Loucy (cell line): ENCODE measurements at regions not wholly inside any gene's neighbourhood (a gene's known extent, or its start where the extent isn't known, plus 50 kb on each side); places are given as distances from the start of the nearest gene placed in this dataset.

Experiments used
- H2AFZ ChIP-seq: fragments of 200-600 bp; sonication (generic); 2 replicates; pipeline ENCODE4 v1.6.0; 2016; ENCODE audit warnings: antibody characterized with exemption, mild to moderate bottlenecking, low read length, moderate library complexity
- H3F3A ChIP-seq: fragments of 200-600 bp; 2 replicates; pipeline ENCODE4 v1.6.0; 2016; ENCODE audit warnings: antibody characterized with exemption, low read depth, mild to moderate bottlenecking
- H3K27me3 ChIP-seq: fragments of 200-600 bp; sonication (generic); 2 replicates; pipeline ENCODE4 v1.6.1; 2014; ENCODE audit warnings: low read length, mild to moderate bottlenecking; ENCODE audit not compliant: insufficient read depth, poor library complexity, severe bottlenecking
- H3K36me3 ChIP-seq: fragments of 200-600 bp; sonication (generic); 2 replicates; pipeline ENCODE4 v1.6.1; 2016; ENCODE audit warnings: low read length; ENCODE audit not compliant: insufficient read depth
- H3K4me1 ChIP-seq: fragments of 200-600 bp; sonication (generic); 2 replicates; pipeline ENCODE4 v1.5.1; 2014; ENCODE audit warnings: low read length, mild to moderate bottlenecking; ENCODE audit not compliant: insufficient read depth, poor library complexity, severe bottlenecking
- H3K4me2 ChIP-seq: fragments of 200-600 bp; sonication (generic); 2 replicates; pipeline ENCODE4 v1.6.0; 2014; ENCODE audit warnings: antibody characterized with exemption, low read length, low read depth, mild to moderate bottlenecking; ENCODE audit not compliant: poor library complexity, severe bottlenecking
- H3K4me3 ChIP-seq: fragments of 200-600 bp; sonication (generic); 2 replicates; pipeline ENCODE4 v1.5.1; 2014; ENCODE audit warnings: low read length, mild to moderate bottlenecking, mixed read lengths; ENCODE audit not compliant: poor library complexity, severe bottlenecking
- H3K79me2 ChIP-seq: fragments of 200-600 bp; sonication (generic); 2 replicates; pipeline ENCODE4 v1.6.1; 2014; ENCODE audit warnings: low read length; ENCODE audit not compliant: insufficient read depth
- H3K9ac ChIP-seq: fragments of 200-600 bp; sonication (generic); 2 replicates; pipeline ENCODE4 v1.6.0; 2014; ENCODE audit warnings: mild to moderate bottlenecking, low read depth, low read length, moderate library complexity; ENCODE audit not compliant: poor library complexity, severe bottlenecking
- H3K9me2 ChIP-seq: fragments of 200-600 bp; sonication (generic); replicated peaks from 2 replicates; pipeline ENCODE4 v1.6.1; 2016; ENCODE audit warnings: low read depth, low read length, mixed read lengths
- H3K9me3 ChIP-seq: fragments of 200-600 bp; sonication (generic); 2 replicates; pipeline ENCODE4 v1.6.1; 2014; ENCODE audit warnings: mild to moderate bottlenecking, antibody characterized with exemption, low read length, low read depth; ENCODE audit not compliant: insufficient read depth
- H4K20me1 ChIP-seq: fragments of 200-600 bp; sonication (generic); 2 replicates; pipeline ENCODE4 v1.6.0; 2014; ENCODE audit warnings: antibody characterized with exemption, low read length, mild to moderate bottlenecking; ENCODE audit not compliant: insufficient read depth, poor library complexity, severe bottlenecking
- CTCF ChIP-seq: fragments of 200-600 bp; sonication (generic); conservative IDR thresholded peaks from 2 replicates; pipeline ENCODE4 v1.5.1; 2014; ENCODE audit warnings: mild to moderate bottlenecking, antibody characterized with exemption, low read length
- EZH2phosphoT487 ChIP-seq: fragments of 200-600 bp; IDR thresholded peaks from 2 replicates; pipeline ENCODE4 v1.6.1; 2018; ENCODE audit warnings: antibody characterized with exemption, mild to moderate bottlenecking, moderate library complexity, borderline replicate concordance

- H3K4me3 ChIP-seq = no peak overlapping the region
These were observed 335.5 kb downstream of the COL11A1 start for GRCh38 chr1:102772831-102773230.

GRCh38 chr1:102758418-102758817 is 349.9 kb downstream of the COL11A1 start:
- Histone ChIP-seq H3K4me2 (no peak overlapping the region), H3K36me3 (no peaks in the 10 kb centered on the region), H3K4me3 (no peak overlapping the region), H3K9ac (no peak overlapping the region), H3K9me2 (no peaks in the 10 kb centered on the region), H4K20me1 (no peaks in the 10 kb centered on the region), H3F3A (no peaks in the 10 kb centered on the region), H2AFZ (no peak overlapping the region), H3K27me3 (no peaks in the 10 kb centered on the region), H3K79me2 (no peaks in the 10 kb centered on the region), H3K9me3 (no peaks in the 10 kb centered on the region), H3K4me1 (no peaks in the 10 kb centered on the region)
- TF ChIP-seq CTCF (no peak), EZH2phosphoT487 (no peak)

More at GRCh38 chr1:102772831-102773230, 335.5 kb downstream of the COL11A1 start:
- H3F3A ChIP-seq = no peaks in the 10 kb centered on the region
- TF ChIP-seq EZH2phosphoT487 (no peak), CTCF (0 out of 2 replicates have a peak, but pooled peaks have one; percentile 13)
- no peak overlapping the region for H3K4me2 ChIP-seq
- H3K4me1 ChIP-seq = no peaks in the 10 kb centered on the region
- no peaks in the 10 kb centered on the region for H3K27me3 ChIP-seq
- no peak overlapping the region for H2AFZ ChIP-seq
- H3K9me3 ChIP-seq = no peaks in the 10 kb centered on the region
- H3K36me3 ChIP-seq = no peaks in the 10 kb centered on the region
- no peaks in the 10 kb centered on the region for H3K79me2 ChIP-seq
- H3K9me2 ChIP-seq = no peaks in the 10 kb centered on the region
- H3K9ac ChIP-seq = no peak overlapping the region
- no peaks in the 10 kb centered on the region for H4K20me1 ChIP-seq

GRCh38 chr1:102757363-102757762 is 351.0 kb downstream of the COL11A1 start:
- H3K9ac ChIP-seq = no peak overlapping the region
- no peaks in the 10 kb centered on the region for H3K79me2 ChIP-seq
- no peak overlapping the region for H2AFZ ChIP-seq
- H3K9me2 ChIP-seq = no peaks in the 10 kb centered on the region
- no peak overlapping the region for H3K4me3 ChIP-seq
- H4K20me1 ChIP-seq = no peaks in the 10 kb centered on the region
- no peaks in the 10 kb centered on the region for H3F3A ChIP-seq
- no peaks in the 10 kb centered on the region for H3K27me3 ChIP-seq
- TF ChIP-seq CTCF (no peak), EZH2phosphoT487 (no peak)
- no peaks in the 10 kb centered on the region for H3K9me3 ChIP-seq
- no peak overlapping the region for H3K4me2 ChIP-seq
- no peaks in the 10 kb centered on the region for H3K4me1 ChIP-seq
- no peaks in the 10 kb centered on the region for H3K36me3 ChIP-seq
